ENCODE measurements at regions not wholly inside any gene's neighbourhood (a gene's known extent, or its start where the extent isn't known, plus 50 kb on each side); places are given as distances from the start of the nearest gene placed in this dataset.

DNA sequence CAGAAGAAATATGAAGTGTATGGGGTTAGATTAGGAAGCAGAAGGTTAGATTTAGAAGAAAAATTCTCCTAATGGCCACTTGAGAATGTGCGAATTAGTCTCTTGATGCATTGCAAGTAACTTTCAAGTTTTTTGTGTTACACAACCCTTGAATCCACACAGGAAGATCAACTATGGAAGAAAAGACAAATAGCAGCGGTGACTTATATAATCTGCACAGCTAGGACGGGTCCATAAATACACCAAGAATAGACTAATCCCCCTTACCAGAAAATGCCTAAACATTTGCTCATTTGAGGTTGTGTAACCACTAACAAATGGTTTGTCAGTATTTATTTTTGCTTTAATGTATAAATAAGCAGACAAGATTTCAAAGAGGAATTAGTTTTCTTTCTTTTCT, 182.6 kb downstream of the TGFB2 start:
- no peak for DNase-seq

DNA sequence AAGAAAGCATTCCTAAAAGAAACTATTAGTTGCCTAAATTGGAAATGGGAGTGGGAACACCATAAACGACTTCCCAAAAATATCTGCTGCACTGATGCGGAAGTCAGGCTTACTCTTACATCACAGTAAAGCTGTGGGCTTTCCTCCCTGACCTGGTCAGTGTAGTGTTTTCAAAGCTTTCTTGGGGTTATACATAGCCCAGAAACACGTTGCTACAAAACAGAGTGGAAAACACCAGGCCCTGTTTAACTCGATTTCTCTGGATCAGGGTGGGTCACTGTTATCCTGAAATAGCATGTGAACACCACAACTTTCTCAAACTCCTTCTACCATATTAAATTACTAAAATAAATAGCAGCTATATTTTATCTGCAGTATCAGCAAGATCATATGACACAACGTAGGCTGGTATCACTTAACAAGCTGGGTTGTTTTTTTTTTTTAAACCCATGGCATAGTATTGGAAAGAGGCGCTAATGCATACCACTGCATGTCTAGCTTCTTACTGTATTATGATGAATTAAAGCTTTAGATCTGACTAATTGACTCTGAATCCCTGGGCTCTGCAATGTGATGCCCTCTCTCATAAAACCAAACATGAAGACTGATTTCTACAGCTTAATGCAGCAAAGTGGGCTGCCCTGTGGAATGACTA, 184.6 kb downstream of the TGFB2 start:
- DNase-seq: no peak

DNA sequence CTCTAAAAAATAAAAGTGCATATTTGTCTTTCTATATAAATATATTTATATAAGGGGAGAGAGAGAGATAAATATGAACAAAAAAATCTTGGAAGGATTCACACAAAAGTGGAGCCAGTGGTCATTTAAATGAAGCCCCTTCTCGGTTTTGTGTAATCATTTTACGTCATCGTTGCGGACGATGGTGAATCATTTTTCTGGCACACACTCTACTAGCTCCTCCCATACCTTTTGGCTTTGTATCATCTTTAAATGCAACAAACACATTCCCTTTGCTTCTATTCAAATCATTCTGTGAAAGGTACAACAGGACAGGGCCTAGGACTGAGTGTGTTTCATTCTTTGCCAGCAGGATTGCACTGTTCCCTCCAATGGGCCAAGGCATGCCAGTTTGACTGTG, 186.8 kb downstream of the TGFB2 start:
- DNase-seq: no peak

DNA sequence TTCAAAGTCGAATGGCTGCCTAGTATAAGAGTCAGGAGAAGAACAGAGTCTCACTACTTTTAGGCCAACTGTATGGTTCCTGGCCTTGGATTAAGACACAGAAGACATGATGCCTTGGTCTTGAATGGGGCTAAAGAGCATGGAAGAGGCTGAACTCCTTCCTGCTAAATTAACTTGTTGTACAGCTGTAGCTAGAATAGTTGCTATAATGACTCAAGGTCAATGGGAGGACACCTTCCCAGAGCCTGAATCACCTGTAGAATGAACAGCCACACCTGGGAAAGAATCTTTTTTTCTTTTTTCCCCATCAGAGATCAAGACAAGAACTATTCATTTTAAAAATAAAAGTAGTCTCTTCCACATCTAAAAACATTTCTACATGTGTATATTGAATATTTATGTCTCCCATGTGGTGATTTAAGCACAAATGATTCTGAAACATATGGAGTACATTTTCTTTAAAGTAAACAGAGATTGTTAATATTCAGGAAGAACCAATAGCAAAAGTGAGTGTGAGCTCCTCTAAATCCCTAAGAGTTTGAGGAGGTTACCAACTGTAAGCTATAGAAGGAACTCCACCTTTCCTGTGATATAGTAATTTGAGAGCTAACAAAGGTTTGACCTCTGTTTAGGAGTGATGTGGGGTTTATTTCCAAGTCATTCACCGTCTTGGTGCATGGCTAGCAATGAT, 191.3 kb downstream of the TGFB2 start:
- no peak for DNase-seq

DNA sequence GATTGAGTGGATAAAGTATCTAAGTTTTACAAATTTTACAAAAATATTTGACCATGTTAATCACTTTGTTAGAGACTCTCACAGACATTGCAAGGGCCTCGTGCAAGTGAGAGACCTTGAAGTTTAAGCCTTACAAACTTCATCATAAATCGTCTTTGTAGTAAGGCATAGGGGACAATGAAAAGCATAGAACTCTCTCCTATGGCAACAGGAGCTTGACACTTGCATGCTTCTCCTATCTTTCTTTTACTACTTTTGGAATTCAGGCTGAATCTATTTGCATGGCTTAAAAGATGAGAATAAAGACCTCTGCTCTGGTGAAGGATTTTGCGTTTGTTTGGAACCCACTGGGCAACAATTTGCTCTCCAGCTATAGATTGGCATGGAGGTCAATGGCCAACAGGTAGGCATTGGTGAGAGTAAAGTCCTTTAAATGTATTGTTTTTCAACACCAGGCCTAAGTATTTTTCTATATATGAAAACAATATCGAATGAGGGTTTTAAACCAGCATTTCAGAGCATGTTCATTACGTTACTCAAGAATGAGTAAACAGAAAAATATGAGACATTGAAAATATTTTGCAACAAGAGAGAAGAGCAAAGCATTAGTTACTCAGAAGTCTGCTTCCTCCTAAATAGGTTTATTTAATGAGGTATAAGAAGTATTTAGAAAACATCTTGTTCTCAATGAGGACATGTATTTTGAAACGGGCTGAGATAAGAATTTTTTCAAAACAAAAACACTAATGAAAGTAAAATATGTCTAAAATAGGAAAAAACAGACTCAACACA, 192.2 kb downstream of the TGFB2 start:
- no peak for DNase-seq

DNA sequence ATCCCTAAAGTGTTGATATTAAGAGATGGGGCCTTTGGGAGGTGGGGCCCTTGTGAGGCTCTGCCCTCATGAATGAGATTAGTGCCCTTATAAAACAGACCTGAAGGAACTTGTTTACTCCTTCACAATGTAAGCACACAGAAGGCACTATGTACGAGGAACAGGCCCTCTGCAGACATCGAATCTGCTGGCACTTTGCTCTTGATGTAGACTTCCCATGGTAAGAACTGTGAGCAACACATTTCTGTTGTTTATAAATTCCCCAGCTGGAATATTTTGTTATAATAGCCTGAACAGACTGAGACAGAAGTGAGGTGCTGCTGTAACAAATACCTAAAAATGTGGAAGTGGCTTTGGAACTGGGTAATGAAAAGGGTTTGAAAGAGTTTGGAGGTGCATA, 193.2 kb downstream of the TGFB2 start:
- DNase-seq: no peak

DNA sequence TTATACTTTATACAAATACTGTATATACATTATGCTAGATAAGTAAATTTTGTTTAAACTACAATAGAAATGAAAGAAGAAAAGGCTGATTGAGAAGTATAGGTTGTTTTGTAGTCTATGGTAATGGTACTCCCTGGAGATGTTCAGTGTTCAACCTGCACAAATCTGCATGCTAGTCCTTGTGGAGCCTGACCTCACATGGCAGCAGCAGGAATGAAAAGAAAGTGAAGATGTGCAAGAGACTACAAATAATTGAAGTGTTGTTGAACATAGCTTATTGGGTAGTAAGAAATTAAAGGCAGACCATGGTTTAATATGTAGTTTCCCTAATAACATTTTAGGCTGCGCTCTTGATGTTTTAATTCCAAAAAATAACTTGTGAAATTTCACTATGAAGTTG, 201.2 kb downstream of the TGFB2 start:
- DNase-seq: no peak

DNA sequence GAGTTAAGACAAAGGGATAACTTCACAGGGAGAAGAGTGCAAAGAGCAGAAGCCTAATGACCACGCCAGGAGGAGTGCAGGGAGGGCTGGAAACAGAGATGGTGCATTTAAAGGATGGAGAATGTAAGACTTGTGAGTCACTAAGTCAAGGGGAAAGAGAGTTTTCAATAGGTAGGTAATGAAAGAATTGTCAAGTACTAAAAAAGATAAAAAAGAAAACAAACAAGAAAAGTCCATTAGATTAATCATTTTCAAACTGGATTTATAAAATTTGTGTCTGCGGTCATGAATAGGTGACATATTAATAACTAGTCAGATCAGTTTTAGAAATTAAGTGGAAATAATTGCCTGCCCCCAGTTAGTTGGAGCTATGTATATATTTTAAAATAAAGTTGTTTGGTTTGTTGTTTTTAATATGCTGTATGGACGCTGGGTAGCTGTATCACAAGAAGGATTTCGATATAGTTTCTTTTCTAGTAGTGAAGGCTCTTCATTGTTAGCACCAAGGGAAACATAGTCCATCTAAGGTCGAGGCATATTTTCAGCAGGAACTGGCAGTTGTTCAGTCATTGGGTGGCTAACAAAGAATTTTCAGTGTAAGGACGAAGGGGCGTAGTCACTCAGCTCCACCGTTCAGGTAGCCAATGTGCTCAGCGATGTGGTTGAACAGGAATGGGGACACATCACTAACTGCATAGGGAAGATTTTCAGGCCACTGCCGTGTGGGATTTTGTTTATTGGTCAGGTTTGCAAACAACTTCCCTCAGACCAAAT, 203.0 kb downstream of the TGFB2 start:
- DNase-seq: no peak

DNA sequence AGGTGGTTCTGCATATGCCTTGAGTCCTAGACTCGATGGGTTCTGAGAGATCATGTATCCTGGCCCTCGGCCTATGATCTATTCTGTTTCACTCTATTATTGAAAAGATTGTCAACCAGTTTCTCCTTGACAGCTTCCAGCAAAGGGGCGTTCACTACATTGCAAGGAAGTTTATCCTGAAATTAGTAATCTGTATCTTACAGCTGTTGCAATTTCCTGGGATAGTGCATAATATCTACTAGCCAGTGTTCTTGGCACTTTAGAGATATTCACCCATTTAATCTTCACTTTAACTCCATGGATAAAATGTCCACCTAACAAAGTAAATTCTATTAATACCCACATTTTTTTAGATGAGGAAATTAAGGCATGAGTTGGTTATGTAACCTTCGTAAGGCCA, 203.6 kb downstream of the TGFB2 start:
- DNase-seq: no peak

DNA sequence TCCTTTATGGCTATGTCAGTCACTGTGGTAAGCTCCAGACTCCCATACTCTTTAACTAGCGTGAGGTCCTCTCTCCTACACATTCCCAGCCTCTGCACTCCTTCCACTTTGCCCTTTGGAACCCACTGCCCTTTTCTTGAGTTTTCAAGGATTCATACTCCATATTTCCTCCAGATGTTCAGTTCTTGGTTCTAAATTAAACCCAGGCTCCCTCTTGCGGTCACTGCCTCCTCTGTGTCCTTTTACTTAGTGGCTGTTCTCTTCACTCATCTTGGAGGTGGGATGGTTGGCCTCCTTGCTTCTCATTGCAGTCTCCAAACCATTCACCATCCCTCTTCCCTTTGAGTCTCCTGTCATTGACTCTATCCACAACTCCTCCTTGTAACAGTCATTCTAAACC, 208.1 kb downstream of the TGFB2 start:
- DNase-seq: no peak

DNA sequence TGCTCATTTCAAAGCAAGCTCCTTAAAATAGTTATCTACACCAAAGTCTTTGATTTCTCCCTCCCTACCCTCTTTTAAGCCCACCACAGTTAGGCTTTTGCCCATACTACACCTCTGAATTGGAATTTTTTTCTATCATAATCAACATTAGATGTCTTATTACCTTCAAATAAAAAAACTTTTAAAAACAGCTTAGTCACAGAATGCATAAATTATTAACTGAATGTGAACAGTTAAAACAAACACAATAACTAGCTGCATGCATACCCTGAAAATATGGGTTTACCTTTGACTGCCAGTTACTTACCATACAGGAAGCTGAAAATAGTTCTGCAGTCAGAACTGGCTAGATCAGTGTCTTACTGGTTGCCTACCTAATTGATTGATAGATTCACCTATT, 210.9 kb downstream of the TGFB2 start:
- no peak for DNase-seq

DNA sequence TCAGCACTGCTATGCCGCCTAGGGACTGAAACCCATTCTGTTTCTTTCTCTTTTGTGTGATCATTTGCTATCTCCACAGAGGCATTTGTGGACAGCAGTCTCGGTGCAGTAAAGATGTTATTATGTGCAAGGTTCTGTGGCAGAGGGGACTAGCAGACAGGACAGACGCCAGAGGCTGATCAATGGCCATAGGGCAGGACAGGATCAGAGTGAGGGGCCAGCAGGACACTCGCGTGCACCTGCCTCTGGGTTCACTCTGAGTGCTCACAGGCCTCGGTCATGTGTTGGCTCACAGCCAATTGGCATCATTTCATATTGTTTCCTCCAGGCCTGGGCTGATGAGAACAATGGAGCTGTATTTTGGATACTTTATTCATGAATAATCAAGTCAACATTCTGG, 212.6 kb downstream of the TGFB2 start:
- DNase-seq: no peak

DNA sequence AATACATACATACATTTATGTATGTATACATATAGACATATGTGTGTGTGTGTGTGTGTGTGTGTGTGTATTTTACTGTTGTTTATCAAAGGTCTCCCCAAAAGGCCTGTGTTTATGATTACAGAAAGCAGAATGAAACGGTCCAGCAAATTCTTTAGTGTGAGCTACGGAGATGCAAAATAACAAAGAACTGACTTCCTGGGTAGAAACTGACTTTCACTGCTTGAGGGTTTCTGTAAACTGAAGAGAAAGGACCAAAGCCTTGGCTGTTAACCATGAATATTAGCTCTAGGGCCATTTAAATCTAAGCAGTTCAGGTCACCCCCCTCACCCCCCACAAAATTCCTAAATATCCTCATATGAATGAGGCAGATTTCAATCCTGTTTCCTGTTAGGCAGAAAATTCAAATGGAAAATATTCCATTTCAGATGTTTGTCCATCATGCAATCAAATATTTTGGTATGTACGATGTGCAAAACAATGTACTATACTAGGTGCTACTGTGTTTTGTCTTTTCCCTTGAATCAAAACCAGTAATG, 213.2 kb downstream of the TGFB2 start:
- no peak for DNase-seq

DNA sequence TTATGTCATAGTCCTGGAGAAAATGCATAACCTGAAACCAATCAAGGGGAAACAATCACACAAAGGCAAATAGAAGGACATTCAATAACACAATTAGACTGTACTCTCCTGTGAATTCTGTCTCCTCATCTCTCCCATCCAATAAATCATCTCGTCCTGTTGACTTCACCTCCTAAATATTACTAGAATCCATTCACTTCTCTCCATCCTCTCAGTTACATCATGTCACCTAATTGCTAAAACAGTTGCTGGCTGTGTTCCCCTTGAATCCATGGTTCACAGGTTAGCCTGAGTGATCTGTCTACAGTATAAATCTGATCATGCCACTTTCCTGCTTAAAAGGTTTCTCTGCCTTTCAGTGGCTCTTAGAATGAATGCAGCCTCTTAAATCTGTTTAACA, 220.2 kb downstream of the TGFB2 start:
- no peak for DNase-seq

DNA sequence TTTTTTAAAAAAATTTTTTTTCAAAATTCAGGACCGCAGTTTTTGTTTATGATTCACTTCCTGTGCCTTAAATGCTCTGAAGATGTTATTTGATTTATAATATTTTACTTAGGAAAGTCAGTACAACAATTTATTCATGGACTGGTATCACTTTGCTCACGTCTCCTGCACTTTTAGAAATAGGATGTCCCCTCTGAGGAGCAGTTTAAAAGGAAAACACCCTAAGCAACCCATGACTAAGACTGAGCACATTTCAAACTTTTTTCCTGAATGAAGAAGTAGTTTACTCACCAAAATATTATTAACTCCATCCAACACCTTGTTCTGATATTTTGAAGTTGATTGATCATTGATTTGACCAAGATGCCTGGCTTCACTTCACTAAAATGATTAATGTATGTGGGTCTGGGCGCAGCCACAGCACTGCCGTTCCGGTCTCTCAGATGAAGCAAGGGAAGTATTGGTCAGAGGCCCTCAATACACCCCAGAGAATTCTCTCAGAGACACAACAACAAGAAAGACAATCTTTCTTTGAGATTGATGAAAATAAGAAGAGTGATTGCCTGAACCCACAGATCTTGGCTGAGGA, 223.9 kb downstream of the TGFB2 start:
- no peak for DNase-seq

DNA sequence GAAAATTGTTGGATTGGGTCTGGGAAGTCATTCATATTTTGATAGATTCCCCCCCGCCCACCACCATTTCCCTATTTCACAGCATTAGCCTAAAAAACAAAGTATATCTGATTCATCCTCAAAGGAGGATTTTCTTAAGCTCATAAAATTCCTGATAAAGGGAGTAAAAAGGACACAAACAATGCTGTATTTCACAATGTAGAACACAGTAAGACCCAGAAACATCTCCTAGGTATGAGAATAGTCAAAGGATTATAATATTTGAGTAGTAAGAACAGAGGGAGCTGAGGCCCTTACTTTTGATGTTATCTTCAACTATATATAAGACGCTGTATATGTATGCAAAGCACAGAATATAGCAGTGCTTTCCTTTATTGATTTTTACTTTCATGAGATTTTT, 225.3 kb downstream of the TGFB2 start:
- DNase-seq: no peak

DNA sequence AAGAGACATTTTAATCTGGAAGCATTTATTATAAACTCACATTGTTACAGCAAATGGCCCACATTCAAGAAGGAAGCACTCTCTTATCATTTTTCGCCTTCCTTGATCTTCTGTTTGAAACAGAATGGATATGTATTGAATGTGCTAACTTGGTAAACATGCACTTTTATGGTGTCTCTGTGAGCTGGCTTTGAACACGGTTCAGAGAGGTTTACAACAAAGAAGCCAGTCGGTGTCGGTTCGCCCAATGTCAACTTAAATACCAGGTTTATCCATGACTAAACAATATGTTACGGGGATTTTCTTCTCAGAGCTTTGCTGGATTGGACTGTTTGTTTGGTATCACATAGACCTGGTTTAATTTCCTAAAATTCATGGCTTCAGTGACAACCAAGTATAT, 226.4 kb downstream of the TGFB2 start:
- no peak for DNase-seq

DNA sequence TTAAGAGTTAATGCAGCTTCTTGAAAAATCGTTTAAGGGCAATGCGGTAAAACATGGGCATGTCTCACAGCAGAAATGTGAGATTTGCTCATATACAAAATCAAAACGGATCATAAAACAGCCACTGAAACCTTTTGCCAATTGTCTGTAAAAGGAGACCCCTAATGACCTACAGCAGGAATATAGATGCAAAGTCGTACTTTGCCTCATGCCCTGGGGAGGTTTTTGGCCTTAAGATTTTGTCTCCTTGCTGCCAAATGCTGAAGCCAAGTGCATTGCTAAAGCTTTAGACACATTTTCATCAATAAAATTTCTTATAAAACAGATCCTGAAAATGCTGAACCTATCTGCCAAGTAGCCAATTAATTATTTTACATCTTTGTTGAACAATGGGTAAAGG, 226.9 kb downstream of the TGFB2 start:
- no peak for DNase-seq

DNA sequence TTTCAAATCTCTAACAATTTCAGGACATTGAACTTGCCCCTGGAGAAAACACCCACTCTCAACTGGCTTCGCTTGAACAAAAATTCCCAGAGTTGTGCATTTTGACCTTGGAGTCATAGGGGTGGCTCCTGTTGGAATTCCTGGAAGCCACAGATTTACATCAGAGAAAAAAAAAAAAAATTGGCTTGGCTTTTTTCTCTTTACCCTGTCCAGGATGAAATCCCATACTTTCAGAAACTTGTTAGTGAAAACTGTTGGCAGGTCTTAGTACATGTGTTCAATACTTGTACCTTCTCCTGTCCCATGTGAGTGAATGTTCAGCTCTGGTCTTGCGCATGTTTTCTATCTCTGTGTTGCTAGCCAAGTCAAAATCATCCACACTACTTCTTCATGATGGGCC, 228.8 kb downstream of the TGFB2 start:
- DNase-seq: no peak

DNA sequence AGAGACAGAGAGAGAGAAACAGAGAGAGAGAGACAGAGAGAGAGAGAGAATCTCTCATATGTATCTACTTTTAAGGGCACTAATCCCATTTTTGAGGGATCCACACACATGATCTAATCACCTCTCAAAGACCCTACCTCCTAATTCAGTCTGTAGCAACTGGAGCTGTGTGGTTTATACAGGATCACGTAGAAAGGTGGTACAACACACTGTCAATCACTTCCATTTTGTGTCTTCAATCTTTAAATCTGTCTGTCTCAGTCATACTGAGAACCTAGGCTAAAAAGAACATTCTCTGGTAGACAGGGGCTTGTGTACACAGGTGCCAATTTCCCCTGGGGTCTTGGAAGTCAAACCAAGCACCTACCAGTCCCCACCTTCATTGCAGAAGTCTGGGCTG, 229.9 kb downstream of the TGFB2 start:
- no peak for DNase-seq

DNA sequence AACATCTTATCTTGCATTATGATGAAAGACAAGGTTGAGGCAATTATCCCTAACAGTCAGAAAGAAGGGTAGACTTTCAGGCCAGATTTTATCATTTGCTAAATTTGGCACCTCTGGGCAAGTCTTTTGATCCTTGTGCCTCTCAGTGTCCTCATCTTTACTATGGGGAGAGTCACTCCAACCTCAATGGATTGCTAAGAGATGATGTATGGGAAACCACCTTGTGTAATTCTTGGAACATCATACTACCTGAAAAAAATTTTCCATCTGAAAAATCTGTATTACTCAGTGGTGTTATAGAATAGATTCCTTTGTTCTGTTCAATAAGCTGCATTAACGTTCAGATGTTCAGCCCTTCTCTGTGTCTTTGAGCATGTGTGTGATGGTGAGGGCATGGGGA, 230.7 kb downstream of the TGFB2 start:
- DNase-seq: no peak

DNA sequence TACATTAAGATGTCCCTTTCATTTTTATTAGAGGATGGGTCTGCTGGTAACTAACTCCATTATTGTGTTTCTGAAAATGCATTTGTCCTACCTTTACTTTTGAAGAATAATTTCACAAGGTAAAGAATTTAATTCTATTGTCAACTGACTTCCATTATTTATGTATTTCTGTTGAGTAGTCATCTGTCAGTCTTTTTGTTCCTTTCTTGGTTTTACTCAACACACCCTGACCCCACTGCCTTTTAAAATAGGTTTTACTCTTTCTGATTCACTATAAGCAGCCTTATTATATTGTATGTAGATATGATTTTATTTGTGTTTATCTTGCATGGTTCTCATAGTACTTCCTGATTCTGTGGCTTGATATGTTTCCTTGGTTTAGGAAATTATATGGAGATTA, 237.5 kb downstream of the TGFB2 start:
- no peak for DNase-seq

Measured in amniotic stem cell (primary cell).